Astrocyte of the spinal cord (primary cell): ENCODE measurements at regions not wholly inside any gene's neighbourhood (a gene's known extent, or its start where the extent isn't known, plus 50 kb on each side); places are given as distances from the start of the nearest gene placed in this dataset.

ENCODE experiments used
- DNase-seq: peaks from one replicate; pipeline ENCODE4 v3.0.0; 2011; ENCODE audit warnings: low read depth, low spot score
- H3K4me3 ChIP-seq: 2 replicates; pipeline ENCODE4 v1.5.1; 2011; ENCODE audit warnings: low read depth, mild to moderate bottlenecking, low read length, moderate library complexity
- CTCF ChIP-seq: IDR thresholded peaks from 2 replicates; pipeline ENCODE4 v1.5.1; 2012; ENCODE audit warnings: low read depth, mild to moderate bottlenecking, low read length, inconsistent platforms
- in situ Hi-C: cut with HindIII; loops from 2 replicates; pipeline ENCODE4 v1.10.0; 2017; ENCODE audit warnings: low sequenced_read_pairs

- in situ Hi-C loops = no loop called here
Observed at GRCh38 chr9:79254900-79255650, 316.7 kb upstream of the TLE4 start.

GRCh38 chr9:79255651-79256260 lies 316.0 kb upstream of the TLE4 start:
- no peak for TF ChIP-seq CTCF
- in situ Hi-C loops = no loop called here

More at GRCh38 chr9:79254900-79255650, 316.7 kb upstream of the TLE4 start:
- TF ChIP-seq CTCF = peak; percentile 15
- H3K4me3 ChIP-seq = no peak overlapping the region
- peak; percentile 20 for DNase-seq

GRCh38 chr9:79256691-79257213 lies 315.0 kb upstream of the TLE4 start:
- TF ChIP-seq CTCF = no peak
- in situ Hi-C loops = no loop called here

More at GRCh38 chr9:79255651-79256260, 316.0 kb upstream of the TLE4 start:
- DNase-seq = no peak
- no peak overlapping the region for H3K4me3 ChIP-seq

GRCh38 chr9:79257228-79257781 lies 314.5 kb upstream of the TLE4 start:
- in situ Hi-C loops = no loop called here
- peak overlapping the region; percentile 28 for H3K4me3 ChIP-seq
- DNase-seq = no peak
- TF ChIP-seq CTCF = no peak

More at GRCh38 chr9:79256691-79257213, 315.0 kb upstream of the TLE4 start:
- peak; percentile 96 for DNase-seq
- H3K4me3 ChIP-seq = peak overlapping the region; percentile 28

- TF ChIP-seq CTCF = no peak
- H3K4me3 ChIP-seq = peak overlapping the region; percentile 28
- in situ Hi-C loops = no loop called here
- DNase-seq = peak; percentile 15
Observed at GRCh38 chr9:79257790-79258351, 313.9 kb upstream of the TLE4 start.

GRCh38 chr9:79259858-79260257 lies 311.9 kb upstream of the TLE4 start:
- TF ChIP-seq CTCF = no peak
- in situ Hi-C loops = no loop called here
- no peak overlapping the region for H3K4me3 ChIP-seq
- no peak for DNase-seq
